Skeletal muscle tissue (tissue), 3 donors: ENCODE measurements at regions not wholly inside any gene's neighbourhood (a gene's known extent, or its start where the extent isn't known, plus 50 kb on each side); places are given as distances from the start of the nearest gene placed in this dataset.
A peak's percentile ranks its signal among the peaks of the same experiment; 100 is the strongest.

Experiments
- H3K27ac ChIP-seq: one replicate; pipeline ENCODE4 v1.7.0; 2013; ENCODE audit warnings: mild to moderate bottlenecking, low read depth, low read length, inconsistent platforms
- H3K27me3 ChIP-seq, 3 donors: one replicate each; pipeline ENCODE4 v1.7.0; 2013; ENCODE audit warnings: low read length in 3 of 3; ENCODE audit not compliant: control insufficient read depth in 3 of 3, insufficient read depth in 3 of 3
- H3K36me3 ChIP-seq, 3 donors: one replicate each; pipeline ENCODE4 v1.7.0; 2013; ENCODE audit warnings: low read length in 3 of 3; ENCODE audit not compliant: control insufficient read depth in 3 of 3, insufficient read depth in 3 of 3
- H3K4me1 ChIP-seq, 3 donors: one replicate each; pipeline ENCODE4 v1.7.0; 2013; ENCODE audit warnings: low read length in 3 of 3, mild to moderate bottlenecking in 3 of 3; ENCODE audit not compliant: control insufficient read depth in 3 of 3, insufficient read depth in 3 of 3
- H3K4me3 ChIP-seq, 3 donors: one replicate each; pipeline ENCODE4 v1.7.0; 2013; ENCODE audit warnings: low read length in 3 of 3
- H3K9ac ChIP-seq, 3 donors: one replicate each; pipeline ENCODE4 v1.7.0; 2013; ENCODE audit warnings: low read length in 3 of 3, mild to moderate bottlenecking in 3 of 3, moderate library complexity in 2 of 3, low read depth in 1 of 3
- H3K9me3 ChIP-seq, 3 donors: one replicate each; pipeline ENCODE4 v1.7.0; 2013; ENCODE audit warnings: low read length in 3 of 3; ENCODE audit not compliant: control insufficient read depth in 3 of 3
- donor health status: Osteomylitis.

GRCh38 chr10:30560326-30560725 lies 69.2 kb downstream of the LYZL2 start:
- Histone ChIP-seq H3K9ac (no peak overlapping the region), H3K4me1 (no peaks in the 10 kb centered on the region), H3K27me3 (peaks cover 0 to 2% (median 0%) of the 10 kb centered on the region in 3 donors), H3K27ac (no peak overlapping the region), H3K4me3 (no peak overlapping the region), H3K9me3 (no peaks in the 10 kb centered on the region), H3K36me3 (no peaks in the 10 kb centered on the region)

DNA sequence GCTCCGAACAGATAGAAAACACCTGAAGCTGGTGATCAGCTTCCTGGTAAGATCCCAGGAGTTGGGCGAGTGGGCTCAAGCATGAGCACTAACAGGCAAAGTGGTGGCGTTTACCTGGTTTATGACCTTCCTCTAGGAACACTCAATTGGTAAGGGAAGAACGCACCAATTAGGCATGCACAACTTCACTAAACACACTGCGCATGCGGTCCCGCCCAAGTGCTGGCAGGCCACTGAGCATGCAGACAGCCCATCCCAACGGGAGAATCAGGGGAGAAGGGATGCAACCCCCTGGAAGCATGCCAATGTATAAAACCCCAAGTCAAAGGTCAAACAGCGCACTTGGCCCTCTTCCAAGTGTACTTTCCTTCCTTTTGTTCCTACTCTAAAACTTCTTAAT lies 70.4 kb downstream of the LYZL2 start:
- H3K4me1 ChIP-seq = peaks cover 1 to 3% (median 2%) of the 10 kb centered on the region in 3 donors
- no peak overlapping the region for H3K4me3 ChIP-seq
- no peak overlapping the region for H3K9ac ChIP-seq
- no peaks in the 10 kb centered on the region for H3K9me3 ChIP-seq
- peaks cover 0 to 2% (median 0%) of the 10 kb centered on the region in 3 donors for H3K27me3 ChIP-seq
- no peak overlapping the region for H3K27ac ChIP-seq
- no peaks in the 10 kb centered on the region for H3K36me3 ChIP-seq

GRCh38 chr10:30558411-30558810 lies 71.1 kb downstream of the LYZL2 start:
- Histone ChIP-seq H3K27me3 (peaks cover 0 to 2% (median 0%) of the 10 kb centered on the region in 3 donors), H3K4me1 (peaks cover 6 to 10% (median 7%) of the 10 kb centered on the region in 3 donors), H3K36me3 (no peaks in the 10 kb centered on the region), H3K27ac (no peak overlapping the region), H3K4me3 (no peak overlapping the region), H3K9me3 (no peaks in the 10 kb centered on the region), H3K9ac (no peak overlapping the region)

DNA sequence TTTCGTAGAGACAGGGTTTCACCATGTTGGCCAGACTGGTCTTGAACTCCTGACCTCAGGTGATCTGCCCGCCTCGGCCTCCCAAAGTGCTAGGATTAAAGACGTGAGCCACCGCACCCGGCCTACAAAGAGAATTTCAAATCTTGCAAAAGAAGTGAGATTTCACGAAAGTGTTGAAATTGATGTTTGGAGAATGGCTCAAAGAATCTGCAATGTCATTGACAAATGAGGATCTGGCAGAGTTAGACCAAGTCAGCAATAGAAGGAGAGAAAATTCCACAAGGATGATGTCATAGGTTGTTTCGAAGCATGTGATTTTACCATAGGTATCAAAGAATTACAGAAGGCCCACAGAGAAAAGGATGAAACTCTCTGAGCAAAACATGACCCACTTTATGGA lies 71.7 kb downstream of the LYZL2 start:
- Histone ChIP-seq H3K36me3 (no peaks in the 10 kb centered on the region), H3K27me3 (peaks cover 0 to 2% (median 0%) of the 10 kb centered on the region in 3 donors), H3K4me3 (no peak overlapping the region), H3K9me3 (no peaks in the 10 kb centered on the region), H3K4me1 (peaks cover 6 to 10% (median 10%) of the 10 kb centered on the region in 3 donors), H3K9ac (no peak overlapping the region), H3K27ac (no peak overlapping the region)

DNA sequence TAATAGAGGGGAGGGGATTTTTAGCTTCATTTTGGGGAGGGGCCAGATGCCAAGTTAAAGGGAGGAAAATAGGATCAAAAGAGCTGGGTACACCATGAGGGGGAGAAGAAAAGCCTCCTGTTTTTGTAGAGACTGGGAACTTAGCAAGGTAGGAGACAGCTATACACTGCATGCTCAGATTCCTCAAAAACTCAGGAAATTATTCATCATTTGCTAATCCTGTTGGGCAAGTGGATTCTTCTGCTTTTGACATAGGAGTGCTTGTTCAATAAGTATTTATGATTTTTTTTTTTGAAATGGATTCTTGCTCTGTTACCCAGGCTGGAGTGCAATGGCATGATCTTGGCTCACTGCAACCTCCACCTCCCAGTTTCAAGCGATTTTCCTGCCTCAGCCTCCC lies 73.4 kb downstream of the LYZL2 start:
- no peaks in the 10 kb centered on the region for H3K27me3 ChIP-seq
- no peaks in the 10 kb centered on the region for H3K9me3 ChIP-seq
- H3K27ac ChIP-seq = no peak overlapping the region
- peaks cover 6 to 10% (median 10%) of the 10 kb centered on the region in 3 donors for H3K4me1 ChIP-seq
- no peaks in the 10 kb centered on the region for H3K36me3 ChIP-seq
- no peak overlapping the region for H3K4me3 ChIP-seq
- H3K9ac ChIP-seq = no peak overlapping the region

DNA sequence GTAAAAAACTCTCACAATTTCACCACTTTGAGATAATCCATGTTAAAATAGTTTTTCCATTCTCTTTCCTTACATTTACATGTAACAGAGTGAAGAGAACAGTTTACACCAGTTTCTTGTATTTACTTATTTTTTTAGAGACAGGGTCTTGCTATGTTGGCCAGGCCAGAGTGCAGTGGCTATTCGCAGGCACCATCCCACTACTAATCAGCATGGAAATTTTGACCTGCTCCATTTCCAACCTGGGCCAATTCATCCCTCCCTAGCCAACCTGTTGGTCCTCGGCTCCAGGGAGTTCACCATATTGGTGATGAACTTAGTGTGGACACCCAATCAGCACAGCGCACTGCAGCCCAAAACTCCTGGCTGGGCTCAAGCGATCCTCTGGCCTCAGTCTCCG lies 74.1 kb downstream of the LYZL2 start:
- Histone ChIP-seq H3K4me3 (no peak overlapping the region), H3K4me1 (peaks cover 6 to 10% (median 10%) of the 10 kb centered on the region in 3 donors), H3K36me3 (no peaks in the 10 kb centered on the region), H3K9ac (no peak overlapping the region), H3K9me3 (no peaks in the 10 kb centered on the region), H3K27ac (no peak overlapping the region), H3K27me3 (no peaks in the 10 kb centered on the region)

DNA sequence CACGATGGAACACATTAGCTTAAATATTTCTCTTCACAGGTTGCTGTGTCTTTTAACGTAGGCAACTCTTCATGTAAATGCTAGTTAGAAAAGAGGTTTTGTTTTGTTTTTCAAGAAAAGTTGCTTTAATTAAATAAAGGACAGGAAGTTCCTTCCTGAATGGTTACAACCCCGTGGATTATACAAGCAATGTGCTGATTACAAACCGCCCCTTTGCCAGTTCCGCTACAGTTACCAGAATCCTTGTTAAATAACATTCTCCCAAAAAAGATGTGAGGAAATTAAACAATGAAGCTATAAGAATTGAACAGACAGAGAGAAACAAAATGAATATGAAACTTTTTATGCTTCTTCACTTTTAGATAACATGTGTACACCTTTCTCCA lies 75.1 kb downstream of the LYZL2 start:
- Histone ChIP-seq H3K36me3 (no peaks in the 10 kb centered on the region), H3K27me3 (no peaks in the 10 kb centered on the region), H3K27ac (peak overlapping the region; percentile 67), H3K9me3 (no peaks in the 10 kb centered on the region), H3K4me1 (peaks cover 6 to 10% (median 10%) of the 10 kb centered on the region in 3 donors), H3K9ac (peak overlapping the region in 2 of 3 donors; percentile 66), H3K4me3 (peak overlapping the region in 2 of 3 donors; percentile 64)

DNA sequence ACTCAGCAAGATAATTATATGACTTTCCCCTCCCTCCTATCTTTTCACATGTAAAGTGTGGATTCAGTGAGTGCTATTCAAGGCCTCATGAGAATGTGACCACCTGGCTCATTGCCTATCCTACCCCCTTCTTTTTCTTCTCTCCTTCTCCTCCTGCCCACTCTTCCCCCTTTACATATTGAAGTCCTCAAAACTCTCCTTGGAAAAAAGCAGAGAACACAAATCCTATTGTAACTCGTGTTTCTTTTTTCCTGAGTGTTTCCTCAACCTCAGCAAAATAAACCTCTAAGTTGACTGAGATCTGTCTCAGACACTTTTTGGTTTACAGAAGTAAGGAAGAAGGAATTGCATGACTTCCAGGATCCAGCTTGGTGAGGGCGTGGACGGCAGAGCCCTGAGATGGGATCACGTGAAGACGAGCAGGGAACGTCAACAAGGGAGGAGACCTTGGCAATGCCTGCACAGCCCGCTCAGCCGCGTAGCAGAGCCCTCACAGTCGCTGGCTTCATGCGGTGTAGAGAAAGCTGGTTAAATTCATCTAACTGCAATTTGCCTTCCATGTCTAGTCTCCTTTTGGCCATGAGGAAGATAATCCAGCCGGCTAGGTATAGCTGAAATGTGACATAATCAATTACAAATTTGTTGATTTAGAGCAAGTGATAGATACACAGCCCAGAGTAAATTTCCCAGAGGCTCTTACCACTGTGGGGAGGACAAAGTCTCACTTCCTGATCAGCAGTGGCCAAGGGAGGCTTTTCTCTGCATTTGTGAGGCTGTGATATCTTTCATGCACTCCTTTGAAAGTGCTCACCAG lies 75.7 kb downstream of the LYZL2 start:
- no peaks in the 10 kb centered on the region for H3K9me3 ChIP-seq
- H3K9ac ChIP-seq = peak overlapping the region; percentile 28 to 66 (median 66)
- H3K4me1 ChIP-seq = peaks cover 6 to 10% (median 10%) of the 10 kb centered on the region in 3 donors
- no peaks in the 10 kb centered on the region for H3K27me3 ChIP-seq
- peak overlapping the region; percentile 55 to 64 (median 64) for H3K4me3 ChIP-seq
- H3K27ac ChIP-seq = peak overlapping the region; percentile 67
- H3K36me3 ChIP-seq = no peaks in the 10 kb centered on the region

GRCh38 chr10:30553018-30553625 lies 76.4 kb downstream of the LYZL2 start:
- Histone ChIP-seq H3K36me3 (no peaks in the 10 kb centered on the region), H3K9me3 (no peaks in the 10 kb centered on the region), H3K27me3 (no peaks in the 10 kb centered on the region), H3K27ac (peak overlapping the region; percentile 67), H3K4me3 (no peak overlapping the region), H3K9ac (peak overlapping the region in 1 of 3 donors; percentile 28), H3K4me1 (peaks cover 6 to 10% (median 10%) of the 10 kb centered on the region in 3 donors)
